Activated T-cell treated with anti-CD3 and anti-CD28 coated beads, Interleukin-2, amount 50 U/mL, for 4 hours (primary cell): ENCODE measurements at regions not wholly inside any gene's neighbourhood (a gene's known extent, or its start where the extent isn't known, plus 50 kb on each side); places are given as distances from the start of the nearest gene placed in this dataset.

Experiments
- ATAC-seq, 2 donors: fragments of 200-7000 bp; cut with Tn5 transposase; one replicate each; pipeline ENCODE4 v1.10.0; 2021
- DNase-seq: peaks from one replicate; pipeline ENCODE4 v3.0.0-alpha.2; 2020
- H3K27me3 Mint-ChIP-seq: one replicate; pipeline ENCODE4 v1.8.0; 2021; ENCODE audit warnings: low read depth, mixed read lengths
- H3K36me3 Mint-ChIP-seq: one replicate; pipeline ENCODE4 v1.8.0; 2022; ENCODE audit warnings: mixed read lengths; ENCODE audit not compliant: insufficient read depth
- H3K4me1 Mint-ChIP-seq: one replicate; pipeline ENCODE4 v1.8.0; 2021; ENCODE audit warnings: low read depth, mixed read lengths
- H3K4me3 Mint-ChIP-seq: one replicate; pipeline ENCODE4 v1.8.0; 2021; ENCODE audit warnings: mild to moderate bottlenecking, moderate library complexity, mixed read lengths
- H3K9me3 Mint-ChIP-seq: one replicate; pipeline ENCODE4 v1.8.0; 2021; ENCODE audit warnings: mixed read lengths

GRCh38 chr15:91801836-91802534 is 51.5 kb upstream of the SLCO3A1 start:
- no peaks in the 10 kb centered on the region for H3K4me1 Mint-ChIP-seq
- H3K9me3 Mint-ChIP-seq: no peaks in the 10 kb centered on the region
- H3K27me3 Mint-ChIP-seq: peaks cover 6% of the 10 kb centered on the region
- ATAC-seq: no peak
- H3K4me3 Mint-ChIP-seq: no peak overlapping the region
- DNase-seq: no peak
- H3K36me3 Mint-ChIP-seq: no peaks in the 10 kb centered on the region

- DNase-seq: no peak
- no peak overlapping the region for H3K4me3 Mint-ChIP-seq
Observed at GRCh38 chr15:91803260-91803659, 50.2 kb upstream of the SLCO3A1 start.

More at GRCh38 chr15:91803260-91803659, 50.2 kb upstream of the SLCO3A1 start:
- ATAC-seq: no peak
- Mint-ChIP-seq H3K4me1 (no peaks in the 10 kb centered on the region), H3K36me3 (no peaks in the 10 kb centered on the region), H3K9me3 (no peaks in the 10 kb centered on the region), H3K27me3 (peaks cover 6% of the 10 kb centered on the region)
